Mucosa of descending colon (tissue), 3 donors: ENCODE measurements at regions not wholly inside any gene's neighbourhood (a gene's known extent, or its start where the extent isn't known, plus 50 kb on each side); places are given as distances from the start of the nearest gene placed in this dataset.

Source experiments
- ATAC-seq: fragments of 200-7000 bp; cut with Tn5 transposase; one replicate; pipeline ENCODE4 v1.9.1; 2020; ENCODE audit warnings: mild to moderate bottlenecking, moderate library complexity
- DNase-seq, 3 donors: peaks; one replicate each; pipeline ENCODE4 v3.0.0-alpha.2; 2020
- H3K36me3 ChIP-seq: fragments of 200-600 bp; one replicate; pipeline ENCODE4 v1.8.0; 2021; ENCODE audit warnings: low read depth, mild to moderate bottlenecking
- H3K4me1 ChIP-seq: fragments of 200-600 bp; one replicate; pipeline ENCODE4 v1.8.0; 2021; ENCODE audit warnings: low read depth, mild to moderate bottlenecking
- H3K4me3 ChIP-seq: fragments of 200-600 bp; one replicate; pipeline ENCODE4 v1.8.0; 2021; ENCODE audit warnings: mild to moderate bottlenecking
- H3K9me3 ChIP-seq: fragments of 200-600 bp; one replicate; pipeline ENCODE4 v1.8.0; 2021; ENCODE audit warnings: mild to moderate bottlenecking
- CTCF ChIP-seq: fragments of 200-600 bp; IDR thresholded peaks from one replicate; pipeline ENCODE4 v1.8.0; 2022; ENCODE audit warnings: antibody characterized with exemption, mild to moderate bottlenecking
- intact Hi-C, 2 donors: fragments of 100-400 bp; cut with DNase I in 1 of 2; cut with micrococcal nuclease in 1 of 2; formaldehyde crosslinking; loops; one replicate each; pipeline versions ENCODE4 v1.11.0 to v1.11.1; 2022; cut with DNase I, micrococcal nuclease
- donor health status: DM: no; HTN: no; CAD: no; lungs with moderate emphysema.
- donor health status: DM: no; HTN: no; CAD: no.
- donor health status: DM: no; HTN: yes; CAD: no.

- TF ChIP-seq CTCF: no peak
- intact Hi-C loops: no loop called here
- H3K4me3 ChIP-seq: no peak overlapping the region
These were observed 88.3 kb upstream of the DDIT4L start for GRCh38 chr4:100278567-100278966.

GRCh38 chr4:100269446-100269845 is 79.2 kb upstream of the DDIT4L start:
- Histone ChIP-seq H3K9me3 (no peaks in the 10 kb centered on the region), H3K4me3 (no peak overlapping the region), H3K36me3 (no peaks in the 10 kb centered on the region), H3K4me1 (no peaks in the 10 kb centered on the region)
- DNase-seq (no peak), ATAC-seq (no peak)
- TF ChIP-seq CTCF: no peak
- intact Hi-C loops: no loop called here

More at GRCh38 chr4:100278567-100278966, 88.3 kb upstream of the DDIT4L start:
- Histone ChIP-seq H3K36me3 (no peaks in the 10 kb centered on the region), H3K9me3 (no peaks in the 10 kb centered on the region), H3K4me1 (no peaks in the 10 kb centered on the region)
- DNase-seq: no peak
- ATAC-seq: no peak

- intact Hi-C loops: no loop called here
- TF ChIP-seq CTCF: no peak
- Histone ChIP-seq H3K9me3 (no peaks in the 10 kb centered on the region), H3K4me3 (no peak overlapping the region), H3K36me3 (no peaks in the 10 kb centered on the region), H3K4me1 (no peaks in the 10 kb centered on the region)
- DNase-seq (no peak), ATAC-seq (no peak)
These were observed 78.5 kb upstream of the DDIT4L start for GRCh38 chr4:100268789-100269188.

GRCh38 chr4:100261346-100261745 is 71.1 kb upstream of the DDIT4L start:
- H3K9me3 ChIP-seq: no peaks in the 10 kb centered on the region
- no peaks in the 10 kb centered on the region for H3K36me3 ChIP-seq
- H3K4me3 ChIP-seq: no peak overlapping the region
- ATAC-seq (no peak), DNase-seq (no peak)
- no peak for TF ChIP-seq CTCF
- intact Hi-C loops: no loop called here
- H3K4me1 ChIP-seq: no peaks in the 10 kb centered on the region

DNA sequence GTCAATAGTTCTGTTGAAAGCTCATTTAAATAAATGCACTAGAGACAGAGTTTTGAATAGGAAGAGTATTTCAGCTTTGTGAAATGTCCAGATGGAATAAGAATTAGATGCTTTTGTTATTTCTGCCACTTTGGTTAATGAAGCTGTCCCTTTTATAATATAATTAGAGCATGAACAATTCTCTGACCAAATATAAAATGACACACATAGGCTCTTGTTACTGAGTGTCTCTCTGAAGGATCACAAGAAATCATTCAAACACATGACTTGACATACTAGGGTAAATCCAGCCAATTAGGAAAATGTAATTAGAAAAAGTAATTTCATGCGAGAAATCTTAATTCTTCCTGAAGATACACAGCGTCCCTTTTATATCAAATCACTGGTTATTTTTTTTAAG is 68.4 kb upstream of the DDIT4L start:
- intact Hi-C loops: no loop called here
- no peak for DNase-seq
- TF ChIP-seq CTCF: no peak

DNA sequence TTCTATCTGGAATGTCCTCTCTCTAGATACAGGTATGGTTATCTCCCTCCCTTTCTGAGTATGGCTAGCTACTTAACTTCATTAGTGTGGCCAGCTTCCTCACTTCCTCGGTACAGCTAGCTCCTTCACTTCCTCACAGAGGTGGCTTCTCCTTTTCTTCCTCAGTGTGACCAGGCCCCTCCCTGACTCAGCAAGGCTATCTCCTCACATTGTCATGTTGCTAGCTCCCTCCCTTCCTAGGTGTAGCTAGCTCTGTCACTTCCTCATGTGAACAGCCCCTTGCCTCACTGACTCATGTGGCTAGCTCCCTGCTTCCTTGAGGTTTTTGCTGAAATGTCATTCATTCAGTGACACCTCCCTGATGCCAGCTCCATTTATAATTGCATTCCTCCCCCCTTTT is 67.3 kb upstream of the DDIT4L start:
- H3K9me3 ChIP-seq: no peaks in the 10 kb centered on the region
- H3K4me3 ChIP-seq: no peak overlapping the region
- ATAC-seq (no peak), DNase-seq (no peak)
- no peaks in the 10 kb centered on the region for H3K4me1 ChIP-seq
- no peak for TF ChIP-seq CTCF
- intact Hi-C loops: no loop called here
- no peaks in the 10 kb centered on the region for H3K36me3 ChIP-seq

More for the DNA sequence above, 68.4 kb upstream of the DDIT4L start:
- Histone ChIP-seq H3K9me3 (no peaks in the 10 kb centered on the region), H3K4me1 (no peaks in the 10 kb centered on the region), H3K4me3 (no peak overlapping the region), H3K36me3 (no peaks in the 10 kb centered on the region)
- no peak for ATAC-seq
